Suppressor macrophage treated with lipopolysaccharide for 1 hour (primary cell): ENCODE measurements at regions not wholly inside any gene's neighbourhood (a gene's known extent, or its start where the extent isn't known, plus 50 kb on each side); places are given as distances from the start of the nearest gene placed in this dataset.
"Not testable (repeated sequence)": the region's sequence is repeated elsewhere in the genome, so short reads cannot be mapped to it uniquely, and the experiment has no call there.

ENCODE experiments used
- DNase-seq, 3 donors: peaks; one replicate each; pipeline ENCODE4 v3.0.0-alpha.2; 2020 to 2022

GRCh38 chrX:67213686-67214085, 330.1 kb upstream of the AR start:
- not testable (repeated sequence) for DNase-seq

- DNase-seq = peak; percentile 7 to 29 (median 14)
Observed at GRCh38 chrX:67207912-67208311, 335.9 kb upstream of the AR start.

- no peak for DNase-seq
Observed at GRCh38 chrX:67159437-67159836, 384.4 kb upstream of the AR start.

DNA sequence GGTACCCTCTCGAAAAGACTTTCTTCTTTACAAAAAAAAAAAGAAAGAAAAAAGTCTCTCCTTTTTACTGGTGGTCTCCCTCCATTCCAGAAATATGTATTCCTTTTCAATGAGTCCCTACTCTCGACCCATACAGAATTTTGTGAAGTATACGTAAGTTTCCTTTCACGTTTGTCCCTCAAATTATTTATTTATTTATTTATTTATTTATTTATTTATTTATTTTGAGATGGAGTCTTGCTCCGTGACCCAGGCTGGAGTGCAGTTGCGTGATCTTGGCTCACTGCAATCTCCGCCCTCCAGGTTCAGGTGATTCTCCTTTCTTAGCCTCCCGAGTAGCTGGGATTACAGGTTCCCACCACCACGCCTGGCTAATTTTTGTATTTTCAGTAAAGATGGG, 429.2 kb upstream of the AR start:
- DNase-seq = no peak

GRCh38 chrX:67105758-67106116, 438.1 kb upstream of the AR start:
- no peak for DNase-seq

DNA sequence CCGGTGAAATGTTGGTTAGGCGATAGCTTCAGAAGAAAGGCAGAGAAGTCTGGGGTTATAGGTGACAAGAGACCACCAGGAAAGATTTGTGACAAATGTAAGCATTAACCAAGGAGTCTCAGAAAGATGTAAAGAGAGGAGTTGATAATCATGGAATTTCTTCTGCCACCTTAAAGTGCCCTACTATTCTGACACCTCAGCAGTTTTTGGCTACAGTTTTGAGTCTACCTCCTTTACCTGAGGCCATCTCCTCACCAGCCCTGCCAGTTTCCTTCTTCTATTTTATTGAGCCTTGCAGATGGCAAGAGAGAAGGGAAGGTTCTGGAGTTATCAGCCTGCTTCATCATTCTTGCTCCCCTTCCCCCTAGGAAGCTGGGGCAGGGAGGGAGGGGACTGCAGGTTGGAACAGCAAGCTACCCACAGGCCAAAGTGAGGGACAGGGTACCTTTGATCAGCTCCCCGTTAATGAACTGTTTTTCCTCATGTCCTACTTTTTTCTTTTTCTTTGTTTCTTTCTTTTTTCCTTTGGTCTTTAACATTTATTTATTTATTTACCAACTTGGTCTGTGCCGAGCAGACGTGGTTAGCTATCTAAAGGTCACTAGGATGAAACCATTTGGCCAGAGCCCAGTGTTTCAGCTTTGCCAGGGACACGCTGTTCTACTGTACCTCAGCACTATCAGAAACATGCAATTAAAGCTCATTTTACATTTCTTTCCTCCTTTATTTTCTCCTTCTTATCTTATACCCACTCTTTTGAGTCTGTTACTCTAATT, 438.7 kb upstream of the AR start:
- no peak for DNase-seq

DNA sequence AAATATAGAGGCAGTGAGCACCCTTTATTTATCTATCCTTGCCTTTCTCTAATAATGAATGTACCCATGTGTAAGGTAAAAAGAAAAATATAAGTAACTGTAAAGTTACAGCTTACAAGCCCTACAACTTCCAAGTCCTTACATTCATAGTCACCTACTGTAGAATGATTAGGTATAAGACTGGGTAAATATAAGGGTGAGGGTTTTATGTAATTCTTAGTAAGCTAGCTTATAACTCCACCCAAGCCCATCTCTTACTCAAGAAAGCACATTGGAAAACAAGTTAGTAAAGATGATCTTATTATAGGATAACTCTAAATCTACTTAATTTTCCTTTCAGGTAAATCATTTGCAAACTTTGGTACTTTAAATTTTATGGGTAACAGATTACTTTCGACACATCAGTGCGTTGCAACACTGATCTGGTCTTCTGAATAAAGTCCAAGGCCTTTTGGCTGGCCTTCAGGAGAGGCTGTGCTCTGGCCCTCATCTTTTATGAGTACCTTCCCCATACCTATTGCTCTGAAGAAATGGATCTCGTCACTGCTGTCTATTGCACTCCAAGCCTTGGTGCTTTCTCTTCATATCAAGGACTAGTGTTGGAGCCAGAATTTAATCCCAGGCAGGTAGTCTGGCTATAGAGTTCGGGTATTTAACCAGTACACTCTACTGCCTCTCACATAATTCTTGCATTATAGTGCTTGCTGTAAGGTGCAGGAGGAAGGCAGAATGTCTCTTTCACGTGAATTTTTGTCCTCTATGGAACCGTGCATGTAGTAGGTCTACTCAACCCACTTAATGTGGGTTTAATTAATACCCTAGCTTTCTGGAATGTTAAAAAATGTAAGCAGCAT, 443.6 kb upstream of the AR start:
- DNase-seq = no peak

- no peak for DNase-seq
Observed at GRCh38 chrX:67094061-67094460, 449.8 kb upstream of the AR start.

DNA sequence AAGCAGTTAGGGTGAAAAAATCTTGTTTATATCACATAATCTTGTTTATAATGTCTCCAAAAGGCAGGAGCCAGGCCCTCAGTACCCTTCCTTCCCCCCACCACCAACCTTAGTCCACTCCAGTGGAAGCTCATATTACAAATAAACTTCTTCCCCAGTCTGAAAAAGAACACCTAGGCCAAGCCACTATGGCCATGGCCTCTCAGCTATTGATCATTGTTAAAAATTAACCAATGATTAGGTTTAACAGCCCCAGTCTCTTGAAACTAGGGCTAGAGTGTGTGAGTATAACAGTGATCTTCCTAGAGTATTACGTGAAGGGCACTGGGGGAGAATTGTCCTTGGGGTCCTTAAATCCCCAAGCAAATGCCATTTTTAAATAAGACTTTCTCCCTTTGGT, 411.9 kb upstream of the EDA2R start:
- no peak for DNase-seq

- no peak for DNase-seq
Observed at GRCh38 chrX:67044866-67045265, 406.0 kb upstream of the EDA2R start.

GRCh38 chrX:67044029-67044653, 405.3 kb upstream of the EDA2R start:
- no peak for DNase-seq

GRCh38 chrX:67004451-67004850, 365.6 kb upstream of the EDA2R start:
- DNase-seq = no peak

- DNase-seq = no peak
Observed at GRCh38 chrX:66994729-66995128, 355.9 kb upstream of the EDA2R start.

DNA sequence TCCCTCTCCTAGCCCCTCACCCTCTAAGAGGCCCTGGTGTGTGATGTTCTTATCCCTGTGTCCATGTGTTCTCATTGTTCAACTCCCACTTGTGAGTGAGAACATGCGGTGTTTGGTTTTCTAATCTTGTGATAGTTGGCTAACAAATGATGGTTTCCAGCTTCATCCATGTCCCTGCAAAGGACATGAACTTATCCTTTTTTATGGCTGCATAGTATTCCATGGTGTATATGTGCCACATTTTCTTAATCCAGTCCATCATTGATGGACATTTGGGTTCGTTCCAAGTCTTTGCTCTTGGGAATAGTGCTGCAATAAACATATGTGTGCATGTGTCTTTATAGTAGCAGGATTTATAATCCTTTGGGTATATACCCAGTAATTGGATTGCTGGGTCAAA, 353.2 kb upstream of the EDA2R start:
- DNase-seq = not testable (repeated sequence)

DNA sequence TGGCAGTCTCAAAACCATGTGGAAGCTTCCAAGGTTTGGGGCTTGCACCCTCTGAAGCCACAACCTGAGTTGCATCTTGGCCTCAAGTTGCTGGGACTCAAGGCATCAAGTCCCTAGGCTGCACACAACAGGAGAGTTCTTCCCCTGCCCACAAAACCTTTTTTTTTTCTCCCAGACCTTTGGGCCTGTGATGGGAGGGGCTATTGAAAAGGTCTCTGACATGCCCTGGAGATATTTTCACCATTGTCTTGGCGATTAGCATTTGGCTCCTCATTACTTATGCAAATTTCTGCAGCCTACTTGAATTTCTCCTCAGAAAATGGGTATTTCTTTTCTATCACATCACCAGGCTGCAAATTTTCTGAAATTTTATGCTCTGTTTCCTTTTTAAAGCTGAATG, 349.5 kb upstream of the EDA2R start:
- no peak for DNase-seq

DNA sequence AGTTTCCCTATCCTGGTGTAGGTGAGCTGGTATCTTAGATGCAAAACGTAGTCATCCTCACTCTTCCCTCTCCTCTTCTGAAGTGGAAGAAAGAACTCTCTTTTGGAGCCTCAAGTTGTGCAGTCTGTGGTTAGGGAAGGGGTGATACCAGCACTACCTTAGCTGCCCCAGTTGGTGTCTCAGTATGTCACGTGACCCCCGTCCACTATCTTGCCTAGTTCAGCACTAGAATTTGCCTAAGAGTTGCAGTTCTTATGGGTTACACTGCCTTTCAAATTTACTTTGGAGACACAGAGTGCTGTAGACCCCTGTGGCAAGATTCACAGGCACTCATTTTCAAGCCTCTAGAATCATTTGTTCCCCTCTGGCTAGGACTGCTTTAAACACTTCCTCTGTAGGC, 322.8 kb upstream of the EDA2R start:
- DNase-seq = no peak

- DNase-seq = no peak
Observed at GRCh38 chrX:66931713-66932112, 292.8 kb upstream of the EDA2R start.

GRCh38 chrX:66930516-66930915, 291.6 kb upstream of the EDA2R start:
- DNase-seq = not testable (repeated sequence)

- no peak for DNase-seq
Observed at GRCh38 chrX:66920296-66920695, 281.4 kb upstream of the EDA2R start.

GRCh38 chrX:66919280-66919832, 280.5 kb upstream of the EDA2R start:
- no peak for DNase-seq

GRCh38 chrX:66918511-66918910, 279.6 kb upstream of the EDA2R start:
- no peak for DNase-seq

DNA sequence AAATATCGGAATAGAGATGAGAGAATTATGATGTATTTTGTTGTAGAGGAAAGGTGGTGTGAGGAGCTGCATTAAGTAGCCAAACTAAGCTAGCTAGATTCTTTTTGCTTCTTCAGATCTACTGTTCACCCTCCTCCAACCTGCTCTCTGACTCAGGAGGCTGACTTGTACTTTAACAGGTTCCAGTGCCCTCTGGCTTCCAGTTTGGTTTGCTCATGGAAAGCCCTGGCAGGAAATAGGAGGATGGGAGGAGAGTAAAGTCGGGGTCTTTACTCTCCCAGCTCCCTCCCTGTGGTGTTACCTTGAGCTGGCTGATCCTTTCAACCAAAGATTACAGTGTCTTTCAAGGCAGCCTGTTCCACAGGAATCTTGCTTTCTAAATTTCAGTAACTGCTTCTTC, 277.0 kb upstream of the EDA2R start:
- no peak for DNase-seq

- peak; percentile 10 to 26 (median 18) for DNase-seq
Observed at GRCh38 chrX:66914080-66914479, 275.2 kb upstream of the EDA2R start.

DNA sequence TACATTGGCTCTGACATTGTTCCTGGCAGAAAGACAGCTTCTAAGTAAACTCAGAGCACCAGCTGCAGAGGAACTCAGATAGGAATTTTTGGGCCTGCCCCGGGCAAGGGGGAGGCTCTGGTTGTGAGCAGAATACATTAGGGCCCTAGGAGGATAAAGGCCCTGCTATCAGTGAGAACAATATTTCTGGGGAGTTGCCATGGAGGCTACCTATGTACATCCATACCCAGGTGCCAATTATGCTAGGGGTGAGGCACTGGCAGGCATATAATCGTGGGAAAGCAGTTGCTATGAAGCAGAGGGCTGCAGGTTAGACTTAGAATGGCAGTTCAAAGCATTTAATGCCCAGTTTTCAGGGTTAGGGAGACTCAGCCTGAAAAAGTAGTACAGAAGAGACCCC, 273.5 kb upstream of the EDA2R start:
- no peak for DNase-seq
